UCSD-AML1 (cell line): ENCODE measurements at regions not wholly inside any gene's neighbourhood (a gene's known extent, or its start where the extent isn't known, plus 50 kb on each side); places are given as distances from the start of the nearest gene placed in this dataset.
A peak's percentile ranks its signal among the peaks of the same experiment; 100 is the strongest.

ENCODE experiments used
- DNase-seq: peaks from one replicate; lab custom pipeline; 2025; ENCODE audit not compliant: unreplicated experiment; lab: John Stamatoyannopoulos, UW

DNA sequence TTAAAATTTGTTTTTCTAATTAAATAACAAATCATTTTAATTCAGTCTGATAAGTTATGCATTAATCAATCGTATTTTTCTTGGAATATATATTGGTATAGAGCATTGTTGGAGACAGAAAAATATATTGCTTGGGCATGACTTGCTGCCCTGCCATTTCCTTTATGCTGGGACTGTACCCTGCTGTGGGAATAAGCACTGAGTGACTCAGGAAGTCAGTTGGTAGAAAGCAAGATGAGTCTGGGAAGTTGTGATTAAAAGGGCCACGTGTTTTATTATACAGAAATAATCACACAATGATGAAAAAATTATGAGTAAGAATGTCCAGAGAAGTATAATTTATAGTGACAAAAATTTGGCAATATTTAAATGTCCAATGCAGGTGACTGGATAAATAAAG is 139.5 kb downstream of the KIF18A start:
- DNase-seq = no peak

DNA sequence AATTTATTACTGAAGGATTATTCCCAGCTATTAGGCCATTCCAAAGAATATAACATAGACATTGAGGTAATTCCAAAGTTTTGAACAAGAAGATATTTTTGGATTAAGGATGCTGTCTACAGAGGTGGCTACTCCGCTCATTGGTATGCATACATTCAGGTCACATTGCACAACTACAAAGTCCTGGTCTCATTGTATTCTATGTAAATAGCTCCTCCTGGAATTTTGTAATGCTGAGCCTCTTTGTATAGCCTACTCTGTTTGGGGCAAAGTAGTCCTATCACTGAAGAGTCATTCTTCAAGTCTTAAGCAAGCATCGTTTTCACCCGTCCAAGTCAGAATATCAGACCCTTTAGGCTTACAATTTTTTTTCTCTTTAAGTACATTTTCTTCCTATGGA is 142.4 kb downstream of the KIF18A start:
- DNase-seq = no peak

DNA sequence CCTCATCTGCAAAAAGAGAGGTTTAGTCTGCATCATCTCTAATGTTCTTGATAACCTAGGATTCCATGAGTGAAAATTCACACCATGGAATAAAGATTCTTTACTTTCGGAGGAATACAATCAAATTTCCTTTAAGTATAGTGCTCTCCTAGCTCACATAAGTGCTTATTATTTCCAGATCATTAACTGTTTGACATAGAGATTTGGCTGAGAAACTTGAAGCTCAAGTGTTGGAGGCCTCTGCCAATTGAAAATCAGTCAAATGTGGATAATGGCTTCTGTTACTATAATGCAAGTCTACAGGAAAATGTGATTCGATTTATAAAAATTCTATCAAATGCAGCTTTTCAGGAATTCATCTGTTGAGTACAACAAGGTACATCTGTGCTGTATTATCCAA is 144.6 kb downstream of the KIF18A start:
- DNase-seq = no peak

DNA sequence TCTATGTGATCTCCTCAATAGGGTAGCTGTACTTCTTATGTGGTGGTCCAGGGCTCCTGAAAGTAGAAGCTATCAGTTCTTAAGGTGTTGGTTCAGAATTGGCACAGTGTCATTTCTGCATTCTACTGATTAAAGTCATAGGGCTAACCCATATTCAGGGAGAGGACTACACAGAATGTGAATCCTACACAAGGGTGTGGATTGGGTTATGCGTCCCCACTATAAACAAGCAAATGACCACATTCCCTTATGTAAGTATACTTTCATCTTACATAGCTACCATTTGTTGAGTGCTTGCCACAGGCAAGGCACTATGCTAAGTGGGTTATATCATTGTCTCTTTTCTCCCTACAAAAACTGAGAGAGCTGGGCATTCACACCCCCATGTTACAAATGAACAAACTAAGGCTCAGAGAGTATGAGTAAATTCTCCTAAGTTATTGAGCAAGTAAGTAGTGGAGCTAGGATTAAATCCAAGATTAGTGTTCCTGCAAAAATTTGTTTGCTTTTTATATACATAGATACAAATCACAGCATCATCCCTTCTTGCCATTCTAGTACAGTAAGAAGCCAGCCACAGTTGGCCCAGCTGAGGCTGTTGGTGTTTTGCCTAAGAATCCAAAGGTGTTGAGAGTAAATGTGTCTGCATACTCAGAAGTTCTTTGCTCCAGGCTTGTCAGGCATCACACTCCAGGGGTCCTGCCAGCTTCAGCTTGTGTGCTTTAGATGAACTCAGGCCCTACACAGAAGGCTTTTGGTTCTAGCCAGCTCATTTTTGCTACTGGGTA is 157.8 kb downstream of the KIF18A start:
- DNase-seq = no peak

DNA sequence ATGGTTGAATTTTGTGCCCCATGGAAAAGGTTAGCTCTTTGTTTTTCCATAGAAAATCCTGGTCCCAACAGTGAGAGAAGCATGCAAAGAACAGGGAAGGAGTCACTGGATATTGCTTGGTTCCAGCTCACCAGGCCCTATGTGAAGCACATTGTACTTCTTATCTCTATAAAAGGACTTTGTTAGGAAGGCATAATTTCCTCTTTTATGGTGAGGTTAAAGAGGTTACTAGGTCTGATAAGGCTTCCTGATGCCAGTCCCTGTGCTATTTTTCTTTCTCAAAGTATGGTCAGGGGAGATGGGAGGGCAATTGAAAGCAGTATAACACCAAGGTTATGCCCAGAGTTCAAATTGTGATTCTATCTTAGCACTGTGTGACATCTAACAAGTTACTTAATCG is 162.6 kb downstream of the KIF18A start:
- no peak for DNase-seq

DNA sequence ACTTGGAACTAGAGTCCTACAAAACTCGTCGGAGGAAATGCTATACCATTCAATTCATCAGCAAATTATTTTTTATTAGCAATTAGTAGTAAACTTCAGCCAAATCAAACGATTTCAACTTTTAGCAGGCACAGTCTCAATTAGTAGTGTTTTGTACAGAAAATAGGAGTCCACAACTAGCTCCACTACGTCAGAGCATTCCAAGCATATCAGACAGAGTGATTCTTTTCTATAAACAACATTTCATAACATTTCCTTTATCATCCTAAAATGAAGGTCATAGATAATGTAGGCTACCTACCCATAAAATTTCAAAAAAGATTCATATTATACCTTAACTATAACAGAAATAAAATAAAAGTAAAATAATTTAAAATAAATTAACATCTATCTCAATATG is 169.9 kb downstream of the KIF18A start:
- DNase-seq = no peak

DNA sequence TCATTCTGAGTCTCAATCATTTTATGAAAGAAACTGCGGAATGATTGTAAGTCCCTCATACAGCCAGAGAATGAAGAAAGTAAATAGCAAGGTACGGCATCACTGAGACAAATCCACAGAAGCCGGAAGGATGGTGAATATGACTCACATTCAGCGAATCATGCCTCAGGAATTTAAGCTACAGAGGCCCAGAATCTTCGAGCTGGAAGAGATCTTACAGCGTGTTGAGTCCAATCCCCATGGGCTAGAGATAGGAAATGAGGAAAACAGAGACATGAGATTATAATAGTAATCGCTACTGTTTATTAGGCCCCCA is 173.2 kb downstream of the KIF18A start:
- DNase-seq = no peak

DNA sequence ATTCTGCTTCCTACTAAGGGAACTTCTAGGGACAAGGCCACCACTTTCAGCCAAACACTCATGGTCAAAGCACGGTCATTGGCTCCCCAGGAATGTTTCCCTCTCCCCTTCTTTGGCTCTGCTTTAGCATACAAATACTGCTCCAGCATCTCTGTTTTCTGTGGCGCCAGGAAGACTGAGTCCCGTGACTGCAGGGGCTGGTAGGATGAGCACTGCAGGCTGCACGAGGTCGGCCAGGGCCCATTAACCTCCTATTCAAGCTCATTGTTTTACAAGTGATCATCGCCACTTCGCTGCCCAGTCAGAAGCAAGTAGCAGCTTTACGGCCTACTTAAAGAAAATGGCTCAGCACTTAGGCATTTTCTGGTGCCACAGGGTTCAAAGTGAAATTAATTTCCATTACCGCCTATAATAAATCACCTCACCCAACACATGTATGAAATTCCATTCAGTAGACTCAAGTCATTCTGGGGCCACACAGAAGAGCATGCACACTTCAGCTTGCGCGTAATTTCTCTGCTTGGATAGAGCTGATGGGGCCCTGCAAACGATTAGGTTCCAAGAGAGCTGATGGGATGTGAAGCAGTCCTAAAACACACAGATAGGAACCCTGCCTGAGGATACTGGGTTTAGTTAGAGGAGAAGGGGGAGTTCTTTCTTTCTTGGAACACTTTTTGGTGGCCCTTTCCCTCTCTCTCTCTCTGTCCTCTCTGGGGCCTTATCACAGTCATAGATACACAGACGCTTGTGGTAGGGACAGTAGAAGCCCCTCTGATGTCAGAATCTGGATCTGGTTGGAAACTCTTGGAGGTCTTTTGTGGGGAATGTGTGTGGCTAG is 173.7 kb downstream of the KIF18A start:
- DNase-seq = no peak

DNA sequence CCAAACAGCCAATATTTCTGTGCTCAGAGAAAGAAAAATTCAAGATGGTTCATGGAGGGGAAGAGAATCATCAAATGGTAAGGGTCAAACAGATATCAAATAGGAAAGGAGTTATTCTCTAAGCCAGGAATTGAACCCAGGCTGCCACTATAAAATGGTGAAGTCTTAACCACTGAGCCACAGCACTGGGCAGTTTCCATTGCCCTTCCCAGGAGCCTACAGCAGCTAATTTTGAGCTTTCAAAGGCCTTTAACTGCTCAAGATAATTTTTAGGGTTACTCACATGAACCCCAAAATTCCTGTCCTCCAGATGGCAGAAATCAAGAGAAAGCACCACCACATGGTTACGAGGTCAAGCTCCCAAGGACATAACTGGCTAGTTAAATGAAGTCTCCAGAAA is 176.2 kb downstream of the KIF18A start:
- DNase-seq = no peak

DNA sequence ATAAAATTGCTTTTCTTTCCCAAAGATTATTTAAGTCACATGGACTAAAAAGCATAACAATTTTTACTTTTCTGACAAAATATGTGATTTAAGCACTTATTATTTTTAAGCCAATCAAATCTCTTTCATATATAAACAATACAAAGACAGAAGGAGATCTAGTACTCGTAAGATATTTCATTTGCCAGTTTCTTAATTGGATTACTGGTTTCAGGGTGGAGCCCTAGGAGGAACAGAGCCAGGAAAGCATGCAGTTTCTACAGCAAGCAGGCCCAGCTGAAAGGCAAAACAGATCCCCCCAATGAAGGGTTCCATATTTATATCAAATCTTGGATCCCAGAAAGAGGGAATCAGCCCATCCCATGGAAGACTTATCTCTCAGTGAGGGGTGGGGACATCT is 177.0 kb downstream of the KIF18A start:
- no peak for DNase-seq

DNA sequence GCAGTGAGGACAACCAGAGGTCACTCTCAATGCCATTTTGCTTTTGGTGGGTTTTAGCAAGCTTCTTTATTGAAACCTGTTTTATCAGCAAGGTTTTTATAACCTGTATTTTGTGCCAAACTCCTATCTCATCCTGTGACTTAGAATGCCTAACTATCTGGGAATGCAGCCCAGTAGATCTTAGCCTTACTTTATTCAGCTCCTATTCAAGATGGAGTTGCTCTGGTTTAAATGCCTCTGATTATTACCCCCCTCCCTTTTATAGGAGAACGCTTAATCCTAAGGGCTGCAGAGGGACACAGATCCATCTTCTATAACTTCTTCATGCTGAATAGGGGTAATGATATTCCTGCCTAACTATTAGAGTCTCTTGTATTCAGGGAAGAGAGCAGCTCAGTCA is 179.1 kb downstream of the KIF18A start:
- DNase-seq = no peak

DNA sequence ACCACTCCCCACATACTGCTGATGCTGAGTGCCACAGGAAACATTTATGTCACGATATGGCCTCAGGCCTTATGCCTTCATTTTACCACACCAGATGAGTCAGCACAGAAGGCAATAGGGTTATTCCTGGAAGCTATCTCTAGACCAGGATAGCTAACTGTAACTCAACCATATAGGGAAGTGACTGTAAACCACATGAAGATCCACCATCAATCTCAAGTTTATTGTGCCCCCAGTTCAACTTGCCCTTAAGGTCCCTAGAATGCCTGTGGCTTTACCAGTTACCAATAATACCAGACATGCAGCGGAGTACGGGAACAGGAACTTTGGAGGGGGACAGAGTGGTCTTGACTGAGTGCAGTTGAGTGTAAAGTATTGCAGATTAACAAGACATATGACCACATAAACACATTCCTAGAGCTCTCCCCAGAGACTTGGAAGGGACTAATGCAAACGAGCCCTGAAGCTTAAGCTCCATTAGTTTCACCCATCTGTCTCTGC is 180.9 kb downstream of the KIF18A start:
- DNase-seq = peak; percentile 49

DNA sequence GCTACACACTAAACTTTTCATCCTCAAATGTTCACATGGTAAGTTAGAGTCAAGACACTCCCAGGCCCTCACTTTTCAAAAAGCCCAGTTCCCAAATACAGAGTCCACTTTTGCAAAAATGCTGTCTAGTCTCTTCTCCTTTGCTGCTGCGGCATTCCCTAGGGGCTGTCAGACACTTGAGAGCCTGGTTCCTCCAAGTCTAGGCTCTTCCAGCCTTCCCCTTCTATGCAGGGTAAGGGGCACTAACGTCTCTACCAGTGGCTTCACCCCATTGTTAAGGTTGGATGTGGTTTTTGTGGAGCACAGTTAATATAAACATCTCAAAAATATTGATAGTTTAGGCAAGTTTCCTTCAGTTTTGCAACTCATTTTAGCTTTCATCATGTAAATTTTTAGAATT is 181.5 kb downstream of the KIF18A start:
- DNase-seq = peak; percentile 10

DNA sequence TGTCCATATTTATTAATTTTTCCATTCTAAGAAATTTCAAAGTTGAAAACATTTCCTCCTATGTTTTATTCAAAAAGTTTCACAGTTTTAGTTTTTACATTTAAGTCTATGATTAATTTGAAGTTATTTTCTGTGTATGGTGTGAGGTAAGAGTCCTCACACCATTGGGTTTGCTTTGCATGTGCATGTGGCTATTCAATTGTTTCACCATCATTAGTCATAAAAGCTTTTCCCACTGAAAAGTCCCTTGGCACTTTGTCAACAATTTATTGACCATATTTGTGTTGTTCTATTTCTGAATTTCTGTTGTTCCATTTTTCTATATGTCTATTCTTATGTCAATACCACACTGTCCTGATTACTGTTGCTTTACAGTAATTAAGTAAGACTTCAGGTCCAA is 186.5 kb downstream of the KIF18A start:
- DNase-seq = no peak

DNA sequence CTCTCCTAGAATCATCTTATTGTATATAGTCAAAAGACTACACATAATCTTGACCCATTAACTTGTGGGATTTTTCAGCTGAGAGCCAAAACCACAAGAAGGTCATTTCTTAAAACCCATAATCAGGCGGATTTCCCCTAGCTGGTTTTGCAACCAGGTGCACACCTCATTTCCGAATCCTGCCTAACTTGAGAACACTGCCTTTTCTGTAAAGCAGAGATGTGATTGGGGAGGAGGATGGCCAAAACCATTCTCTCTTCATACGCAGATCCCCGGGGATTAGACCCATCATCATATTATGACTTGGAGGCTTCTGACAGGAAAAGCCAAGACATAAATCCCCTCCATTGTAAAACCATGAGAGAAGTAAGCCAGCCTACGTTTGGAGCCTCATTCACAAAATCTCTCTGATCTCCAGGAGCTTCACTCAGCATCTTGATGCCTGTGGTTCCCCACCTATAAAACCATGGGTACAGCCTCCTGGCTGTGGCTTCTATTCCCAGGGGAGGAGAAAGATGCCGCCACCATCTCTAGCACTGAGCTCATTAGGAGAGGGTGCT is 191.3 kb downstream of the KIF18A start:
- DNase-seq = no peak

DNA sequence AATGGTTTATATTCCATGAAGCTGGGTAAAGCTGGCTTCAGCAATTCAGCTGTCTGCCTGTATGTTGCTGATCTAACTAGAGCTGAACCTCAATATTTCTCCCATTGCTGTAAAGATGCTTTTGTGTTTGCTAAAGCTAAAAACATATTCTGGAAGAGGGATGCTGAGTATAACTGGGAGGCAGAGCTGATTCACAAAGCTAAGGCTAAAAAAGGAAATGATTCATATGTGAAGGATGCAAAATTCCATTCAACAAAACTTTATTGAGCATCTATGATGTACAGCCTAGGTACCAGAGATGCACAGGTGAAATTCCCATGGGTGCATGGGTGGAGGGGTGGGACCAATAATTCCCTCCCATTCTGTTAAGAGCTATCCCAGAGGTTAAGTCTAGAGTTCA is 193.9 kb downstream of the KIF18A start:
- DNase-seq = no peak

DNA sequence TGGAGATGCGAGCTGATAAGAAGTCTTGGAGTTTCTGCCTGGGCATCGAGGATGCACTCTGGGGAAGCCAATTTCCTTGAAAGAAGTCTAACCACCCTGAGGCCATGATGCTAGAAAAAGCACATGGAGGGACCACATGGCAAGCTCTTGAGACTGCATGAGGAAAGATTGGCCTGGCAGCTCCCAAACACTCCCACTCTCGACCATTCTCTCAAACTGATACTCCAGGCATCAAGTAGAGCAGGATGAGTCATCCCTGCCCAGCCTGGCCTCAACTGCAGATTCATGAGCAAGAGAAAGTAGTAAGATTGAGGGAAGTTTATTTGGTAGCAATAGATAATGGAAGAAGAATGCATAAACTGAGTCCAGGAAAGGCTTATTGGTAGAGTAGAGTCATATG is 194.3 kb downstream of the KIF18A start:
- DNase-seq = no peak

DNA sequence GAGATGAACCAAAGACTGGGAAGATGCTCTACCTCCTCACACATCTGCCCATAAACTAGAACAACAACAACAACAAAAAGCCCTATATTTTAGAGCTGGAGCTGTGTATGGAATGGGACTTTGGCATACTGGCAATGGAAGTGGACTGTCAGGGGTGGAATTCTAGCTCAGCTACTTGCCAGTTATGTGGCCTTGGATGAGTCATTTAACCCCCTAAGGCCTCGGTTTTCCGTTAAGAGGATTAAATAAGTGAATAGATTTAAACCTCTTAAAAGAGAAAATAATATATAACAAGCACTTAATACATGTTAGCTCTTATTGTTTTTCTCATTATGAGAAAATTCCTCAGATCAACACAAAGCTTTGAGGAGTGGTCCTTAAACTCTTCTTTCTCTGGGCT is 195.0 kb downstream of the KIF18A start:
- DNase-seq = no peak

DNA sequence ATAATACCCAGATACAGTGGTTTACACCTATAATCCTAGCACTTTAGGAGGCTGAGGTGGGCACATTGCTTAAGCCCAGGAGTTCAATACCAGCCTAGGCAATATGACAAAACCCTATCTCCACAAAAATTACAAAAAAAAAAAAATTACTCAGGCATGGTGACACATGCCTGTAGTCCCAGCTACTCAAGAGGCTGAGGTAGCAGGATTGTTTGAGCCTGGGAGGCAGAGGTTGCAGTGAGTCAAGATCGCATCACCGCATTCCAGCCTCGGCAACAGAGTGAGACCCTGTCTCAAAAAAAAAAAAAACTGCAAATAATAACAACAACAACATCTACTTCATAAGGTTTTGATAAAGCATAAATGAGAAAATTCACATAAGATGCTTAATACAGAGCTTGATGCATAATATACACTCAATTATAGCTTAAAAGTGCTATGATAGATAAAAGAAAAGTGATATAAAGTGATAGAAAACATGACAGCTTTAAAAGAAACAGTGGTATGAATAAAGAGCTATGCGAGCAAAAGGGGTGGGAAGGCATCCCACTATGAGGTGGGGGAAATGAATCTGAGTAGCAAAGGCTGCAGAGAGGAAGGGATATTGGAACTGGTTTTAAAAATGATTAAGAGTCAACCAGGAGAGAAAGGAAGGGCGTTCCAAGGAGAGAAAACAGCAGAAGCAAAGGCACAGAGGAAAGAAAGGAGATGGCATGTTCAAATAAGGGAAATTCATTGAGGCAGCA is 197.6 kb downstream of the KIF18A start:
- no peak for DNase-seq

DNA sequence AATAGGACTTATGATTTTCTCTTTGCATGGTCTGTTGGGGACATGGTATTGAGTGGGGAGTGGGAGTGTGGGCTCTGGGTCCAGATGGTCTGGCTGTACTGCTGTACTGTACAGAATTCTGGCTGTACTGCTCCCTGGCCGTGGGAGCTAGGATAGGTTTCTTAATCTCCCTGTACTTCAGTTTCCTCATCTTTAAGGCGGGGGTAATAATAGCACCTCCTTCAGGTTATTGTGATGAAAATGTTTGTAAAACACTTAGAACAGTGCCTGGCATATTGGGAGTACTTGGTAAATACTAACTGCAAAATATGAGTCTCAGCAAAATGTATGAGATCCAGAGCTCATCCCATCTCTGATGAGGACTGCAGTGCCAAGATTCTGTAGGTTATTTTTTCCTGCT is 198.6 kb downstream of the KIF18A start:
- no peak for DNase-seq

DNA sequence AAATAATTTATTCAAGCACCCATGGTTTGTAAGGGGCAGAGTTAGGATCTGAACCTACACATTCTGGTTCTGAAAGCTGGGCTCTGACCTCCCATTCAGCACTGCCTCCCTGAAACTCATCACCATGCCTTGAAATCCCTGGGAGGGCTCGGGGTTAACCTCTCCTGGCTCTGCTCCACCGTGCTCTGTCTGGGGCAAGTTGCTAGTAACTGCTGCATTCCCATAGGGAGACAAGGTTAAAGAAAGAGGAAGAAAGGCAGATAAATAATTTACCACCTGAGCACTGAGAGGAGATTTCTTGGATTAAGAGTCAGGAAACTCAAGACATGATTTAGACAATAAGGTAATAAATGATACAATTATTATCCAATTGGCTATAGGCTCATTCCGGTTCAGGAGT is 199.3 kb downstream of the KIF18A start:
- no peak for DNase-seq

DNA sequence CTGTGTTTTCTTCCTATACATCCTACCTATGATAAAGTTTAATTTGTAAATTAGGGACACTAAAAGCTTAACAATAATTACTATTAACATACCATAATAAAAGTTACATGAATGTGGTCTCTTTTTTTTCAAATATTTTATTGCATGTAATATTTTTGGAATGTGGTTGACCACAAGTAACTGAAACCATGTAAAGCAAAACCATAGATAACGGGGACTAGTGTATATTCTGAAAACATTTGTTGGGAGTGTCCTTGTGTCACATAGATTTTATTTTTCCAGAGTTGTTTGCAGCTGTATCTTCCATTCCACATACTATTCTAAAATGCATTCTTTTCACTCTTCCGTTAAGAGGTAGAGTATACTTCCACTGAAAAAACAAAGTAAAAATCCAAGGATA is 200.4 kb downstream of the KIF18A start:
- DNase-seq = no peak
